ENCODE measurements at regions not wholly inside any gene's neighbourhood (a gene's known extent, or its start where the extent isn't known, plus 50 kb on each side); places are given as distances from the start of the nearest gene placed in this dataset.

DNA sequence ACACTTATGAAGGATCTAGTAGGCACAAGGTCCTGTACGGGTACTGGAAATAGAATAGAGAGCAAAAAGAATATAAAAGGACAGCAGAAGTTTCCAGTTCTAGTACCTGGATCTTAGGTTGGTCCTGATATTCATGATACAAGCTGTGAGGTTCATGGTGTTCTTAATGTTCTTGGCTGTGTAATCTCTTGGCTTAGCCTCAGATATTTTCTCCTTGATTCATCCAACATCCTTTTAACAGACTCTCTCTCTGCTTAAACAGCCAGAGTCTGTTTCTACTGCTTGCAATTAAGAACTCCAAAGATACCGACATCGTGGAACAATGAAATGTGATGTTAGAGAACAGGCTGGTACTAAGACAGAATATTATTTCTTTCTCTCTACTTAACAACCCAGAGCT, 49.9 kb downstream of the CNTN3 start:
- TF ChIP-seq, protein P1, sequence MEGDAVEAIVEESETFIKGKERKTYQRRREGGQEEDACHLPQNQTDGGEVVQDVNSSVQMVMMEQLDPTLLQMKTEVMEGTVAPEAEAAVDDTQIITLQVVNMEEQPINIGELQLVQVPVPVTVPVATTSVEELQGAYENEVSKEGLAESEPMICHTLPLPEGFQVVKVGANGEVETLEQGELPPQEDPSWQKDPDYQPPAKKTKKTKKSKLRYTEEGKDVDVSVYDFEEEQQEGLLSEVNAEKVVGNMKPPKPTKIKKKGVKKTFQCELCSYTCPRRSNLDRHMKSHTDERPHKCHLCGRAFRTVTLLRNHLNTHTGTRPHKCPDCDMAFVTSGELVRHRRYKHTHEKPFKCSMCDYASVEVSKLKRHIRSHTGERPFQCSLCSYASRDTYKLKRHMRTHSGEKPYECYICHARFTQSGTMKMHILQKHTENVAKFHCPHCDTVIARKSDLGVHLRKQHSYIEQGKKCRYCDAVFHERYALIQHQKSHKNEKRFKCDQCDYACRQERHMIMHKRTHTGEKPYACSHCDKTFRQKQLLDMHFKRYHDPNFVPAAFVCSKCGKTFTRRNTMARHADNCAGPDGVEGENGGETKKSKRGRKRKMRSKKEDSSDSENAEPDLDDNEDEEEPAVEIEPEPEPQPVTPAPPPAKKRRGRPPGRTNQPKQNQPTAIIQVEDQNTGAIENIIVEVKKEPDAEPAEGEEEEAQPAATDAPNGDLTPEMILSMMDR (conservative IDR thresholded peaks at IDR 0.05): no peak
- TF ChIP-seq EZH2 (IDR thresholded peaks at IDR 0.05; ENCODE audit: low read depth): no peak

Measured in PC-9 (cell line).